Gastroesophageal sphincter (tissue), 3 donors: ENCODE measurements at regions not wholly inside any gene's neighbourhood (a gene's known extent, or its start where the extent isn't known, plus 50 kb on each side); places are given as distances from the start of the nearest gene placed in this dataset.

Experiments used
- CTCF ChIP-seq, 4 experiments: fragments of 200-600 bp in 2 of 4; fragments of 450-650 bp in 2 of 4; sonication (generic) in 1 of 4; IDR thresholded peaks; one replicate each; pipeline ENCODE4 v1.5.1; 2017 to 2019; ENCODE audit warnings: antibody characterized with exemption in 4 of 4, mild to moderate bottlenecking in 2 of 4, moderate library complexity in 2 of 4
- EP300 ChIP-seq: sonication (generic); formaldehyde crosslinking; IDR thresholded peaks from one replicate; pipeline ENCODE4 v1.6.1; 2017; ENCODE audit warnings: antibody characterized with exemption, mild to moderate bottlenecking
- POLR2A ChIP-seq, 2 donors: fragments of 450-650 bp; IDR thresholded peaks; one replicate each; pipeline ENCODE4 v1.6.1; 2017; ENCODE audit warnings: antibody characterized with exemption in 2 of 2, mild to moderate bottlenecking in 2 of 2, moderate library complexity in 1 of 2
- POLR2AphosphoS5 ChIP-seq: sonication (generic); formaldehyde crosslinking; IDR thresholded peaks from one replicate; pipeline ENCODE4 v1.6.1; 2017; ENCODE audit warnings: antibody characterized with exemption

GRCh38 chr2:189273734-189274133 is 94.2 kb upstream of the COL5A2 start:
- TF ChIP-seq CTCF (IDR thresholded peaks at IDR 0.05): no peak
- TF ChIP-seq POLR2A (IDR thresholded peaks at IDR 0.05): no peak
- TF ChIP-seq POLR2AphosphoS5: no peak
- TF ChIP-seq EP300: no peak
